ENCODE measurements at regions not wholly inside any gene's neighbourhood (a gene's known extent, or its start where the extent isn't known, plus 50 kb on each side); places are given as distances from the start of the nearest gene placed in this dataset.

- H3K4me3 ChIP-seq (replicated peaks; ENCODE audit: low read depth, low read length) = no peak overlapping the region
- TF ChIP-seq CTCF (IDR thresholded peaks at IDR 0.05; ENCODE audit: low read depth, low read length, missing control alignments) = peak; percentile 68
- DNase-seq (ENCODE audit: extremely low read depth, low read depth) = peak; percentile 30
Observed at GRCh38 chr15:58269455-58270414, 131.6 kb downstream of the AQP9 start.

GRCh38 chr15:58271410-58271809, 133.2 kb downstream of the AQP9 start:
- DNase-seq (ENCODE audit: extremely low read depth, low read depth) = no peak
- H3K4me3 ChIP-seq (replicated peaks; ENCODE audit: low read depth, low read length) = no peak overlapping the region
- no peak for TF ChIP-seq CTCF (IDR thresholded peaks at IDR 0.05; ENCODE audit: low read depth, low read length, missing control alignments)

GRCh38 chr15:58273104-58273503, 134.9 kb downstream of the AQP9 start:
- no peak for TF ChIP-seq CTCF (IDR thresholded peaks at IDR 0.05; ENCODE audit: low read depth, low read length, missing control alignments)
- no peak overlapping the region for H3K4me3 ChIP-seq (replicated peaks; ENCODE audit: low read depth, low read length)
- no peak for DNase-seq (ENCODE audit: extremely low read depth, low read depth)

- TF ChIP-seq CTCF (IDR thresholded peaks at IDR 0.05; ENCODE audit: low read depth, low read length, missing control alignments) = no peak
- DNase-seq (ENCODE audit: extremely low read depth, low read depth) = no peak
Observed at GRCh38 chr15:58274885-58275284, 136.7 kb downstream of the AQP9 start.

GRCh38 chr15:58275785-58276184, 137.6 kb downstream of the AQP9 start:
- H3K4me3 ChIP-seq (replicated peaks; ENCODE audit: low read depth, low read length) = no peak overlapping the region
- no peak for DNase-seq (ENCODE audit: extremely low read depth, low read depth)
- TF ChIP-seq CTCF (IDR thresholded peaks at IDR 0.05; ENCODE audit: low read depth, low read length, missing control alignments) = no peak

More at GRCh38 chr15:58274885-58275284, 136.7 kb downstream of the AQP9 start:
- H3K4me3 ChIP-seq (replicated peaks; ENCODE audit: low read depth, low read length) = no peak overlapping the region

GRCh38 chr15:58276924-58277323, 138.7 kb downstream of the AQP9 start:
- TF ChIP-seq CTCF (IDR thresholded peaks at IDR 0.05; ENCODE audit: low read depth, low read length, missing control alignments) = no peak
- no peak overlapping the region for H3K4me3 ChIP-seq (replicated peaks; ENCODE audit: low read depth, low read length)
- DNase-seq (ENCODE audit: extremely low read depth, low read depth) = no peak

All from HFF-Myc (cell line).